ENCODE measurements at regions not wholly inside any gene's neighbourhood (a gene's known extent, or its start where the extent isn't known, plus 50 kb on each side); places are given as distances from the start of the nearest gene placed in this dataset.

DNA sequence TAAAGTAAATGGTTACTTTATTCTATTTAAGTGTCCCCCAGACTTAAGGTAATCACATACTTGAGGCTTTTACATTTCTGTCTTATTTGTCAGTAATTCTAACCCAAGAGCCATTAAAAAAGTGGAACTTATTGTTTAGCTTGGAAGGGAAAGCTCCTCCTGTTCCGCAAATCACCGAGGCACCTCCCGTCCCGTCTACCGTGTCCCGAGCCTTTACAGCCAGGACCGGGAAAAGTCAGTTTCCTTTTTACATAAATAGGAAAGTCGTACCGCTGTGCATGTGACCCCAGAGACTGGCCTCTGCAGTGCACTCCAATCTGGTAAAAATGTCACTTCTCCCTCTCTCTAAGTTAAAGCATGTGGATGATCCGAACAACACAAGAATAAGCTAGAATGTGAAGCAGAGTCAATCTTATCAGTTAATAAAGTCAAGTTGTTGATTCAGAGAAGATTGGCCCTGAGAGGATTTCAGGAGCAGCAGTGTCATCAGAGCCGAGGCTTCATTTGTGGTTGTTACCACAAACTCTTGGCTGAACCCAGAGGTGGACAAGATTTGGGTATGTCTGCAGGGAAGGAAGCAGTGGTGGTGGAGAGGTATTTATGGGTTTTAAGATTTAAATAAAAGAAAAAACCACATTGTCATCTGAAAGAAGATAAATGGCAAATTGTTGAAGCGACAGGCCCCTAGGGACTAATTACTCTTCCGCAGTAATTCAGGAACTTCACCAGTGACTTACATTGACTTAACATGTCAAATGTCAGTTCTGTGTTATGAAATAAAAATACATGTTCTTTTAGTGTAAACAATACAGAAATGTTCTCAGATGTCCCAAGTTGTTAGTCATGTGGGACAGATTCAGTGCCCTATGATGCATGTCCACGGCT is 316.6 kb upstream of the ZNF32 start:
- no peaks in the 10 kb centered on the region for H3K36me3 ChIP-seq (replicated peaks in 1 of 2; ENCODE audit: control insufficient read depth in 2 of 2, insufficient read depth in 2 of 2, low read length in 2 of 2)
- DNase-seq (ENCODE audit: low spot score) = no peak
- whole genome bisulfite sequencing, 2 donors (ENCODE audit: extremely low coverage in 2 of 2, insufficient read length in 2 of 2, insufficient replicate concordance in 1 of 2) = no CpG with 5 or more reads among the region's 14 CpGs

GRCh38 chr10:43964486-43964885 is 315.8 kb upstream of the ZNF32 start:
- Histone ChIP-seq H3K27me3 (ENCODE audit: control insufficient read depth in 3 of 3, insufficient read depth in 3 of 3, low read depth in 1 of 3, low read length in 3 of 3) (no peaks in the 10 kb centered on the region), H2BK5ac (ENCODE audit: low read length) (no peak overlapping the region), H3K4me1 (ENCODE audit: control insufficient read depth in 2 of 2, insufficient read depth in 1 of 2, low read depth in 1 of 2, low read length in 2 of 2) (no peaks in the 10 kb centered on the region), H3K27ac (replicated peaks; ENCODE audit: low read length) (no peak overlapping the region), H3K9ac (ENCODE audit: low read depth, low read length, poor library complexity) (no peak overlapping the region), H3K9me3 (replicated peaks in 1 of 2; ENCODE audit: control insufficient read depth in 2 of 2, insufficient read depth in 1 of 2, low read depth in 1 of 2, low read length in 2 of 2) (no peaks in the 10 kb centered on the region), H4K91ac (ENCODE audit: low read depth, low read length, poor library complexity) (no peak overlapping the region), H2BK12ac (ENCODE audit: low read length) (no peak overlapping the region), H3K23ac (ENCODE audit: low read depth, low read length, poor library complexity) (no peak overlapping the region), H3K14ac (ENCODE audit: low read length) (no peak overlapping the region), H3K79me1 (ENCODE audit: low read depth, low read length) (no peaks in the 10 kb centered on the region), H3K4me2 (ENCODE audit: insufficient read depth, low read length, poor library complexity, severe bottlenecking) (no peak overlapping the region), H4K8ac (ENCODE audit: low read depth, low read length) (no peak overlapping the region), H2AFZ (ENCODE audit: low read length) (no peak overlapping the region), H3K4me3 (ENCODE audit: low read length in 2 of 2) (no peak overlapping the region), H2BK15ac (ENCODE audit: low read length) (no peak overlapping the region), H2AK5ac (ENCODE audit: low read depth, low read length) (no peak overlapping the region), H3K18ac (ENCODE audit: low read length) (no peak overlapping the region), H2BK120ac (ENCODE audit: low read depth, low read length) (no peak overlapping the region), H3K4ac (ENCODE audit: low read length) (no peak overlapping the region), H3K36me3 (replicated peaks in 1 of 2; ENCODE audit: control insufficient read depth in 2 of 2, insufficient read depth in 2 of 2, low read length in 2 of 2) (no peaks in the 10 kb centered on the region)
- DNase-seq (ENCODE audit: low spot score) = no peak
- WGBS, 2 donors (ENCODE audit: extremely low coverage in 2 of 2, insufficient read length in 2 of 2, insufficient replicate concordance in 1 of 2) = no CpG with 5 or more reads among the region's 5 CpGs

More for the DNA sequence above, 316.6 kb upstream of the ZNF32 start:
- H3K23ac ChIP-seq (ENCODE audit: low read depth, low read length, poor library complexity) = no peak overlapping the region
- no peak overlapping the region for H2AFZ ChIP-seq (ENCODE audit: low read length)
- no peak overlapping the region for H4K8ac ChIP-seq (ENCODE audit: low read depth, low read length)
- H2AK5ac ChIP-seq (ENCODE audit: low read depth, low read length) = no peak overlapping the region
- no peak overlapping the region for H3K27ac ChIP-seq (replicated peaks; ENCODE audit: low read length)
- no peak overlapping the region for H2BK120ac ChIP-seq (ENCODE audit: low read depth, low read length)
- H3K14ac ChIP-seq (ENCODE audit: low read length) = no peak overlapping the region
- no peaks in the 10 kb centered on the region for H3K9me3 ChIP-seq (replicated peaks in 1 of 2; ENCODE audit: control insufficient read depth in 2 of 2, insufficient read depth in 1 of 2, low read depth in 1 of 2, low read length in 2 of 2)
- H3K27me3 ChIP-seq (ENCODE audit: control insufficient read depth in 3 of 3, insufficient read depth in 3 of 3, low read depth in 1 of 3, low read length in 3 of 3) = no peaks in the 10 kb centered on the region
- H3K9ac ChIP-seq (ENCODE audit: low read depth, low read length, poor library complexity) = no peak overlapping the region
- H2BK15ac ChIP-seq (ENCODE audit: low read length) = no peak overlapping the region
- no peaks in the 10 kb centered on the region for H3K79me1 ChIP-seq (ENCODE audit: low read depth, low read length)
- no peak overlapping the region for H3K18ac ChIP-seq (ENCODE audit: low read length)
- no peak overlapping the region for H3K4ac ChIP-seq (ENCODE audit: low read length)
- no peak overlapping the region for H2BK12ac ChIP-seq (ENCODE audit: low read length)
- no peak overlapping the region for H4K91ac ChIP-seq (ENCODE audit: low read depth, low read length, poor library complexity)
- no peak overlapping the region for H3K4me2 ChIP-seq (ENCODE audit: insufficient read depth, low read length, poor library complexity, severe bottlenecking)
- H2BK5ac ChIP-seq (ENCODE audit: low read length) = no peak overlapping the region
- H3K4me1 ChIP-seq (ENCODE audit: control insufficient read depth in 2 of 2, insufficient read depth in 1 of 2, low read depth in 1 of 2, low read length in 2 of 2) = no peaks in the 10 kb centered on the region
- H3K4me3 ChIP-seq (ENCODE audit: low read length in 2 of 2) = no peak overlapping the region

DNA sequence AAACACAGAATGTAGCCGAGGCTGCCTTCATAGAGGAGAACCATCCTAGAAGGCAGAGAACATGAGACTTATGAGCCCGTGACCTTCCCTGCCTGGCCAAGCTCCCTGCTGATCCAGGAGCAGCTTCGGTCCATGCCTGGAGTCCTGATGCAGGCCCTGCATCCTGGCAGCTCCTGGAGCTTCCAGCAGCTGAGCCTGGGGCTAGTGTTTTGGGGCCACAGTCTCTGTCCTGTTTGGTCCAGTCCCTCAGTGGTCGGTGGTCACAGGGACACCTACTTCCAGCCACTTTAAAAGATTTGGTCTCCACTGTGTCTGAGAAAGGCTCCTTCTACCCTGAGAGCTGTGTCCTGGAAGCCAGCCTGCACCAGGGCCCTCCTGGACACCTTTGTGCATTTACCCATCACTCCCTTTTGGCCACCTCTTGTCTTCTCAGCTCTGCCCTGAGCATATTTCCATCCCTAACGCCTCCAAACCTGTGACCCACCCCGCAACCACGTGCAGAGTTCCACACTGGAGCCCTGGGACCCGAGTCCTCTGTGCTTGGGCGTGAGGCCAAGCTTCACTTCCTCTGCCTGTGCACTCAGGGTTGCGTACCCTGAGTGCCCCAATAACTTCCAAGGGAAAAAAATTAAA is 315.2 kb upstream of the ZNF32 start:
- no peak overlapping the region for H4K91ac ChIP-seq (ENCODE audit: low read depth, low read length, poor library complexity)
- no peak overlapping the region for H3K4me2 ChIP-seq (ENCODE audit: insufficient read depth, low read length, poor library complexity, severe bottlenecking)
- H3K4ac ChIP-seq (ENCODE audit: low read length) = no peak overlapping the region
- H2BK5ac ChIP-seq (ENCODE audit: low read length) = no peak overlapping the region
- H3K36me3 ChIP-seq (replicated peaks in 1 of 2; ENCODE audit: control insufficient read depth in 2 of 2, insufficient read depth in 2 of 2, low read length in 2 of 2) = no peaks in the 10 kb centered on the region
- no peaks in the 10 kb centered on the region for H3K79me1 ChIP-seq (ENCODE audit: low read depth, low read length)
- H2BK12ac ChIP-seq (ENCODE audit: low read length) = no peak overlapping the region
- no peak overlapping the region for H3K14ac ChIP-seq (ENCODE audit: low read length)
- no peaks in the 10 kb centered on the region for H3K9me3 ChIP-seq (replicated peaks in 1 of 2; ENCODE audit: control insufficient read depth in 2 of 2, insufficient read depth in 1 of 2, low read depth in 1 of 2, low read length in 2 of 2)
- H3K9ac ChIP-seq (ENCODE audit: low read depth, low read length, poor library complexity) = no peak overlapping the region
- H3K4me3 ChIP-seq (ENCODE audit: low read length in 2 of 2) = no peak overlapping the region
- H4K8ac ChIP-seq (ENCODE audit: low read depth, low read length) = no peak overlapping the region
- WGBS, 2 donors (ENCODE audit: extremely low coverage in 2 of 2, insufficient read length in 2 of 2, insufficient replicate concordance in 1 of 2) = no CpG with 5 or more reads among the region's 10 CpGs
- no peak overlapping the region for H2AFZ ChIP-seq (ENCODE audit: low read length)
- no peak overlapping the region for H2BK120ac ChIP-seq (ENCODE audit: low read depth, low read length)
- H2BK15ac ChIP-seq (ENCODE audit: low read length) = no peak overlapping the region
- peak overlapping the region; percentile 29 for H3K23ac ChIP-seq (ENCODE audit: low read depth, low read length, poor library complexity)
- H3K27ac ChIP-seq (replicated peaks; ENCODE audit: low read length) = no peak overlapping the region
- H3K27me3 ChIP-seq (ENCODE audit: control insufficient read depth in 3 of 3, insufficient read depth in 3 of 3, low read depth in 1 of 3, low read length in 3 of 3) = no peaks in the 10 kb centered on the region
- no peak for DNase-seq (ENCODE audit: low spot score)
- no peak overlapping the region for H2AK5ac ChIP-seq (ENCODE audit: low read depth, low read length)
- no peaks in the 10 kb centered on the region for H3K4me1 ChIP-seq (ENCODE audit: control insufficient read depth in 2 of 2, insufficient read depth in 1 of 2, low read depth in 1 of 2, low read length in 2 of 2)
- no peak overlapping the region for H3K18ac ChIP-seq (ENCODE audit: low read length)

DNA sequence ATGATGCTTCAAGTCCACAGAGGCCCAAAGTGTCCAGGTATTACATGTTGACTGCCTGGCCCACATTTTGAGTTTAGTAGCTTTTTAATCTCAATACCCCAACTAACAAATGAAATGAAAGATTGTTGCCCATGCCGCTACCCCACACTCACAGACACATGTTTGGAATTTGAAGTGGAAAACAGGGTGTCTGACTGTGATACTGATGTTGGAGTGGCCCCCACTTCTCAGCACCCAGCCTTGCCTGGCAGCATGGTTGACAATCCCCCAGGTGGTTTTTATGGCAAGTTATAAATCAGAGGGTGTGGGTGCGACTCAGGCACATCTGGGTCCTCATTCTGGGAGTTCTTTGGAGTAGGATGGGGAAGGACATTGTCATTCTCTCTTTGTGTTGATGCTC is 314.7 kb upstream of the ZNF32 start:
- no peak for DNase-seq (ENCODE audit: low spot score)
- Histone ChIP-seq H4K8ac (ENCODE audit: low read depth, low read length) (no peak overlapping the region), H2AK5ac (ENCODE audit: low read depth, low read length) (no peak overlapping the region), H2BK5ac (ENCODE audit: low read length) (no peak overlapping the region), H3K4me2 (ENCODE audit: insufficient read depth, low read length, poor library complexity, severe bottlenecking) (no peak overlapping the region), H2BK120ac (ENCODE audit: low read depth, low read length) (no peak overlapping the region), H2BK15ac (ENCODE audit: low read length) (no peak overlapping the region), H4K91ac (ENCODE audit: low read depth, low read length, poor library complexity) (no peak overlapping the region), H3K23ac (ENCODE audit: low read depth, low read length, poor library complexity) (peak overlapping the region; percentile 29), H3K14ac (ENCODE audit: low read length) (no peak overlapping the region), H3K27ac (replicated peaks; ENCODE audit: low read length) (no peak overlapping the region), H3K27me3 (ENCODE audit: control insufficient read depth in 3 of 3, insufficient read depth in 3 of 3, low read depth in 1 of 3, low read length in 3 of 3) (no peaks in the 10 kb centered on the region), H3K79me1 (ENCODE audit: low read depth, low read length) (no peaks in the 10 kb centered on the region), H3K36me3 (replicated peaks in 1 of 2; ENCODE audit: control insufficient read depth in 2 of 2, insufficient read depth in 2 of 2, low read length in 2 of 2) (no peaks in the 10 kb centered on the region), H3K18ac (ENCODE audit: low read length) (no peak overlapping the region), H3K4me1 (ENCODE audit: control insufficient read depth in 2 of 2, insufficient read depth in 1 of 2, low read depth in 1 of 2, low read length in 2 of 2) (no peaks in the 10 kb centered on the region), H3K4me3 (ENCODE audit: low read length in 2 of 2) (no peak overlapping the region), H2BK12ac (ENCODE audit: low read length) (no peak overlapping the region), H3K9me3 (replicated peaks in 1 of 2; ENCODE audit: control insufficient read depth in 2 of 2, insufficient read depth in 1 of 2, low read depth in 1 of 2, low read length in 2 of 2) (no peaks in the 10 kb centered on the region), H2AFZ (ENCODE audit: low read length) (no peak overlapping the region), H3K9ac (ENCODE audit: low read depth, low read length, poor library complexity) (no peak overlapping the region), H3K4ac (ENCODE audit: low read length) (no peak overlapping the region)
- WGBS, 2 donors (ENCODE audit: extremely low coverage in 2 of 2, insufficient read length in 2 of 2, insufficient replicate concordance in 1 of 2) = no CpG with 5 or more reads among the region's 2 CpGs
